ENCODE measurements at regions not wholly inside any gene's neighbourhood (a gene's known extent, or its start where the extent isn't known, plus 50 kb on each side); places are given as distances from the start of the nearest gene placed in this dataset.

- 58 to 77% methylated on average over 2 of the region's 2 CpGs for WGBS, 2 donors
- intact Hi-C loops (cut with DNase I; ENCODE audit: low total_unique reads): no loop called here
- DNase-seq (ENCODE audit: low spot score in 2 of 2): no peak
- H3K4me3 ChIP-seq (ENCODE audit: low read depth, poor library complexity, severe bottlenecking): no peak overlapping the region
- TF ChIP-seq POLR2A (IDR thresholded peaks at IDR 0.05) (no peak), CTCF (IDR thresholded peaks at IDR 0.05) (no peak)
These were observed 347.1 kb upstream of the MANEA start for GRCh38 chr6:95230071-95230740.

- no peak for TF ChIP-seq CTCF (IDR thresholded peaks at IDR 0.05)
- no peak for TF ChIP-seq POLR2A (IDR thresholded peaks at IDR 0.05)
- DNase-seq (ENCODE audit: low spot score in 2 of 2): no peak
- H3K4me3 ChIP-seq (ENCODE audit: low read depth, poor library complexity, severe bottlenecking): no peak overlapping the region
- intact Hi-C loops (cut with DNase I; ENCODE audit: low total_unique reads): no loop called here
These were observed 345.9 kb upstream of the MANEA start for GRCh38 chr6:95231416-95231815.

- TF ChIP-seq POLR2A (IDR thresholded peaks at IDR 0.05) (no peak), CTCF (IDR thresholded peaks at IDR 0.05) (no peak)
- no peak for DNase-seq (ENCODE audit: low spot score in 2 of 2)
- 92 to 93% methylated on average over 4 of the region's 4 CpGs for WGBS, 2 donors
- no peak overlapping the region for H3K4me3 ChIP-seq (ENCODE audit: low read depth, poor library complexity, severe bottlenecking)
- intact Hi-C loops (cut with DNase I; ENCODE audit: low total_unique reads): no loop called here
These were observed 344.9 kb upstream of the MANEA start for GRCh38 chr6:95232446-95232845.

- intact Hi-C loops (cut with DNase I; ENCODE audit: low total_unique reads): no loop called here
- no peak overlapping the region for H3K4me3 ChIP-seq (ENCODE audit: low read depth, poor library complexity, severe bottlenecking)
- TF ChIP-seq POLR2A (IDR thresholded peaks at IDR 0.05) (no peak), CTCF (IDR thresholded peaks at IDR 0.05) (no peak)
- no peak for DNase-seq (ENCODE audit: low spot score in 2 of 2)
- WGBS, 2 donors: 88 to 90% methylated on average over 9 of the region's 9 CpGs
These were observed 343.5 kb upstream of the MANEA start for GRCh38 chr6:95233879-95234278.

- intact Hi-C loops (cut with DNase I; ENCODE audit: low total_unique reads): no loop called here
- no peak for DNase-seq (ENCODE audit: low spot score in 2 of 2)
- no peak overlapping the region for H3K4me3 ChIP-seq (ENCODE audit: low read depth, poor library complexity, severe bottlenecking)
- TF ChIP-seq POLR2A (IDR thresholded peaks at IDR 0.05) (no peak), CTCF (IDR thresholded peaks at IDR 0.05) (no peak)
These were observed 336.8 kb upstream of the MANEA start for GRCh38 chr6:95240514-95240913.

- no peak overlapping the region for H3K4me3 ChIP-seq (ENCODE audit: low read depth, poor library complexity, severe bottlenecking)
- DNase-seq (ENCODE audit: low spot score in 2 of 2): no peak
- WGBS, 2 donors: 48 to 59% methylated on average over 1 of the region's 1 CpG
- TF ChIP-seq CTCF (IDR thresholded peaks at IDR 0.05) (no peak), POLR2A (IDR thresholded peaks at IDR 0.05) (no peak)
- intact Hi-C loops (cut with DNase I; ENCODE audit: low total_unique reads): no loop called here
These were observed 334.8 kb upstream of the MANEA start for GRCh38 chr6:95242560-95242959.

Data from lower leg skin (tissue), 4 donors.